Naive thymus-derived CD4-positive, alpha-beta T cell (primary cell): ENCODE measurements at regions not wholly inside any gene's neighbourhood (a gene's known extent, or its start where the extent isn't known, plus 50 kb on each side); places are given as distances from the start of the nearest gene placed in this dataset.

Experiments
- ATAC-seq: fragments of 150-1000 bp; cut with Tn5 transposase; 2 replicates; pipeline ENCODE4 v1.10.0; 2021; ENCODE audit warnings: mild to moderate bottlenecking, moderate library complexity
- CTCF ChIA-PET: fragments of 350-600 bp; sonication (Branson Sonifier 250); formaldehyde crosslinking; loops from one replicate; lab custom pipeline; 2021; ENCODE audit warnings: antibody characterized with exemption; lab: Charles Lee
- POLR2A ChIA-PET: fragments of 350-600 bp; sonication (Branson Sonifier 250); formaldehyde crosslinking; loops from one replicate; lab custom pipeline; 2021; ENCODE audit warnings: antibody characterized with exemption, inconsistent platforms; lab: Charles Lee
- DNase-seq, 9 donors: peaks; one replicate each; pipeline versions ENCODE4 v3.0.0 to v3.0.0-alpha.2; 2020 to 2022; ENCODE audit warnings: mixed read lengths in 1 of 9
- H3K27ac ChIP-seq: one replicate; pipeline ENCODE4 v1.7.0; 2013; ENCODE audit warnings: mild to moderate bottlenecking, low read depth, low read length, moderate library complexity
- H3K27me3 ChIP-seq, 2 donors: one replicate each; pipeline ENCODE4 v1.7.0; 2013; ENCODE audit warnings: low read length in 2 of 2, mild to moderate bottlenecking in 2 of 2, moderate library complexity in 2 of 2; ENCODE audit not compliant: control insufficient read depth in 2 of 2, insufficient read depth in 2 of 2
- H3K36me3 ChIP-seq, 3 experiments: 1 replicate in 2 of 3; 2 replicates in 1 of 3; pipeline ENCODE4 v1.7.0; 2013; ENCODE audit warnings: low read length in 3 of 3, mild to moderate bottlenecking in 3 of 3, moderate library complexity in 1 of 3; ENCODE audit not compliant: insufficient read depth in 3 of 3, control insufficient read depth in 2 of 3
- H3K4me1 ChIP-seq, 2 donors: one replicate each; pipeline ENCODE4 v1.7.0; 2013; ENCODE audit warnings: low read length in 2 of 2, mild to moderate bottlenecking in 2 of 2, moderate library complexity in 1 of 2; ENCODE audit not compliant: control insufficient read depth in 2 of 2, insufficient read depth in 2 of 2
- H3K4me3 ChIP-seq: 2 replicates; pipeline ENCODE4 v1.7.0; 2013; ENCODE audit warnings: mild to moderate bottlenecking, low read length
- H3K9me3 ChIP-seq, 3 experiments: 1 replicate in 2 of 3; 2 replicates in 1 of 3; pipeline ENCODE4 v1.7.0; 2013; ENCODE audit warnings: low read length in 3 of 3; ENCODE audit not compliant: control insufficient read depth in 2 of 3
- H3K27ac Mint-ChIP-seq, 9 donors: one replicate each; pipeline ENCODE4 v1.8.0; 2020 to 2022; ENCODE audit warnings: mixed read lengths in 9 of 9, mild to moderate bottlenecking in 8 of 9, moderate library complexity in 5 of 9, inconsistent platforms in 2 of 9
- H3K27me3 Mint-ChIP-seq, 5 donors: one replicate each; pipeline ENCODE4 v1.8.0; 2021 to 2022; ENCODE audit warnings: mixed read lengths in 5 of 5, mild to moderate bottlenecking in 1 of 5
- H3K36me3 Mint-ChIP-seq, 5 donors: one replicate each; pipeline ENCODE4 v1.8.0; 2020 to 2022; ENCODE audit warnings: mixed read lengths in 5 of 5, mild to moderate bottlenecking in 3 of 5, inconsistent platforms in 1 of 5
- H3K4me1 Mint-ChIP-seq, 7 donors: one replicate each; pipeline ENCODE4 v1.8.0; 2020 to 2022; ENCODE audit warnings: mixed read lengths in 7 of 7, mild to moderate bottlenecking in 3 of 7, inconsistent platforms in 1 of 7
- H3K4me3 Mint-ChIP-seq, 10 donors: one replicate each; pipeline ENCODE4 v1.8.0; 2020 to 2022; ENCODE audit warnings: mild to moderate bottlenecking in 10 of 10, mixed read lengths in 10 of 10, moderate library complexity in 6 of 10, inconsistent platforms in 2 of 10
- H3K9me3 Mint-ChIP-seq, 11 donors: one replicate each; pipeline ENCODE4 v1.8.0; 2020 to 2022; ENCODE audit warnings: mixed read lengths in 11 of 11, mild to moderate bottlenecking in 4 of 11, inconsistent platforms in 1 of 11, moderate library complexity in 1 of 11
- intact Hi-C, 2 donors: fragments of 100-400 bp; cut with micrococcal nuclease; formaldehyde crosslinking; loops; one replicate each; pipeline ENCODE4 v1.15.1; 2023

DNA sequence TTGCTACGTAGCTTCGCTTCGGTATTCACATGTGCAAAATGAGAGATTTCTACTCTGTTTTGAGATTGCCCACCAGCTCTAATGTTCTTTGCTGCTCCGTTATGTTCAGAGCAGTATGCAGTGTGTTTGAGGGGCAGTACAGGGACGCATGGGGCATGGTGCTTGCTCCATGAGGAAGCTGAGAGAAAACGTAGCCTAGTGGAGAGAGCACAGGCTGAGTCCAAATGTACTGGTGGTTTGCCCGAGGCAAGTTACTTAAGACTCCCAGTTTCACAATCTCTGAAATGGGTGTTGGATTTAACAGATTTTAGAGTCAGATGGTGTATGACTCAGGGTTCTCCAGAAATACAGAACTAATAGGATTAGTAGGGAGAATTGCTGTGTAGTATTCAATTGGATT lies 310.5 kb downstream of the ETNK1 start:
- Mint-ChIP-seq H3K36me3 (no peaks in the 10 kb centered on the region), H3K27ac (no peak overlapping the region), H3K4me3 (no peak overlapping the region), H3K4me1 (no peaks in the 10 kb centered on the region), H3K27me3 (peaks cover 0 to 6% (median 0%) of the 10 kb centered on the region in 5 donors), H3K9me3 (peaks cover 0 to 17% (median 0%) of the 10 kb centered on the region in 11 donors)
- Histone ChIP-seq H3K4me3 (no peak overlapping the region), H3K9me3 (no peaks in the 10 kb centered on the region), H3K36me3 (no peaks in the 10 kb centered on the region), H3K27me3 (no peaks in the 10 kb centered on the region), H3K4me1 (no peaks in the 10 kb centered on the region), H3K27ac (no peak overlapping the region)
- POLR2A ChIA-PET, result no interaction called here
- intact Hi-C loops, result no loop called here
- CTCF ChIA-PET, result interaction anchor here (0.6 kb wide), 1 partner anchor 1157 kb away, joined by 3 read pairs; no protein-coding TSS in a partner anchor
- DNase-seq (no peak), ATAC-seq (no peak)

DNA sequence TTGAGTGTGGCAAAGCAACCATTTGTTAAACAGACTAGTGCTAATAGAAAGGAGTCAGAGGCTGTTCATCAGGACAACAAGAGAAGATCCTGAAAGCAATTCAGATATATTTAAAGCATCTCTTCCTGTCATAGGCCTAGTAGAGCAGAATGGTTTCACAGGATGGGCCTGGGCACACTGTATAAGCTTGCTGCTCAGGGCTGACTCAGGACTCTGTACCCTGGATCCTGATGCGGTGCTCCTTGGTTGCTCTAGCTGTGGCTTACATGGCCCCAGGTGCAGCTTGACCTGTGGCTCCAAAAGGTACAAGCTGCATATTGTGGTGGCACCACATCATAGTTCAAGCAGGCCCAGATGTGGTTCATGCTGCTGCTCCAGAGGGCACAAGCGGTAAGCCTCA lies 313.4 kb downstream of the ETNK1 start:
- H3K4me1 ChIP-seq, result no peaks in the 10 kb centered on the region
- no peak overlapping the region for H3K4me3 ChIP-seq
- no peak overlapping the region for H3K27ac Mint-ChIP-seq
- no peak for DNase-seq
- no peak overlapping the region for H3K4me3 Mint-ChIP-seq
- CTCF ChIA-PET, result no interaction called here
- no peaks in the 10 kb centered on the region for H3K4me1 Mint-ChIP-seq
- POLR2A ChIA-PET, result no interaction called here
- no peaks in the 10 kb centered on the region for H3K27me3 ChIP-seq
- no peak for ATAC-seq
- H3K36me3 ChIP-seq, result no peaks in the 10 kb centered on the region
- peaks cover 0 to 6% (median 0%) of the 10 kb centered on the region in 5 donors for H3K27me3 Mint-ChIP-seq
- peaks cover 0 to 26% (median 7%) of the 10 kb centered on the region in 11 donors for H3K9me3 Mint-ChIP-seq
- H3K36me3 Mint-ChIP-seq, result no peaks in the 10 kb centered on the region
- no peaks in the 10 kb centered on the region for H3K9me3 ChIP-seq
- intact Hi-C loops, result no loop called here
- H3K27ac ChIP-seq, result no peak overlapping the region

DNA sequence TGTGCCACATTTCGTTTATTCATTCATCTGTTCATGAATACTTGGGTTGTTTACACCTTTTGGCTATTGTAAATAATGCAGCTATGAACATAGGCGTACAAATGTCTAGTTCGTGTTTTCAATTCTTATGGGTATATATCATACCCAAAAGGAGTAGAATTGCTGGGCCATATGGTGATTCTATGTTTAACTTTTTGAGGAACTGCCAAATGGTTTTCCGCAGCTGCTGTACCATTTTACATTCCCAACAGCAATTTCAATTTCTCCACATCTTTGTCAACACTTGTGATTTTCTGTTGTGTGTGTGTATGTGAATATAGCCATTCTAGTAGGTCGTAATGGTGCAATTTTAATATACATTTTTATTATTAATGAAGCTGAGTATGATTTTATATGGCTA lies 326.2 kb downstream of the ETNK1 start:
- no peak overlapping the region for H3K4me3 Mint-ChIP-seq
- no peaks in the 10 kb centered on the region for H3K27me3 Mint-ChIP-seq
- no peaks in the 10 kb centered on the region for H3K4me1 ChIP-seq
- H3K9me3 ChIP-seq, result peaks cover 0 to 8% (median 0%) of the 10 kb centered on the region in 3 experiments
- H3K4me3 ChIP-seq, result no peak overlapping the region
- no peaks in the 10 kb centered on the region for H3K4me1 Mint-ChIP-seq
- no peaks in the 10 kb centered on the region for H3K36me3 ChIP-seq
- POLR2A ChIA-PET, result no interaction called here
- intact Hi-C loops, result no loop called here
- no peaks in the 10 kb centered on the region for H3K27me3 ChIP-seq
- CTCF ChIA-PET, result no interaction called here
- H3K9me3 Mint-ChIP-seq, result peaks cover 0 to 18% (median 7%) of the 10 kb centered on the region in 11 donors
- no peak for ATAC-seq
- no peak overlapping the region for H3K27ac ChIP-seq
- H3K36me3 Mint-ChIP-seq, result no peaks in the 10 kb centered on the region
- no peak for DNase-seq
- no peak overlapping the region for H3K27ac Mint-ChIP-seq

DNA sequence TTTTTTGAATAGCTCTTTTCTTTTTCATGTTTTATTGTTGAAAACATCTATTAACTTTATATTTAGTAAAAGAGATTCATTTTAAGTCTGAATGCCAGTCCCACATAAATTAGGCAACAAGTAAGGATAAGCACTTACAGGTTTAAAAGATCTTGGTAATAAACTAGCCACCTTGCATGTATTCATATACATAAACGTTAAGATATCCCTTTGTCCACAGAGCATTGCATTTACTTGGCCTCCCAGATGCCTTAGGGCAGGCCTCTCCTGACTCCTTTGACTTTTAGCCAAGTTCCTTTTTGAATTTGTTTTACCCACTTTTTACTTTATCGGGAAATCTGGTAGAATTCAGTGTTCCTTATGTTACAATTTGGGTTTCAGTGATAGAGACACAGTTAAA lies 331.7 kb downstream of the ETNK1 start:
- ATAC-seq, result no peak
- no peak for DNase-seq
- peaks cover 0 to 8% (median 0%) of the 10 kb centered on the region in 3 experiments for H3K9me3 ChIP-seq
- ChIA-PET POLR2A (no interaction called here), CTCF (no interaction called here)
- no peaks in the 10 kb centered on the region for H3K4me1 Mint-ChIP-seq
- H3K4me3 ChIP-seq, result no peak overlapping the region
- no peak overlapping the region for H3K4me3 Mint-ChIP-seq
- peaks cover 0 to 3% (median 0%) of the 10 kb centered on the region in 5 donors for H3K27me3 Mint-ChIP-seq
- no peak overlapping the region for H3K27ac Mint-ChIP-seq
- H3K27me3 ChIP-seq, result no peaks in the 10 kb centered on the region
- no peaks in the 10 kb centered on the region for H3K4me1 ChIP-seq
- peaks cover 3 to 18% (median 7%) of the 10 kb centered on the region in 11 donors for H3K9me3 Mint-ChIP-seq
- no peak overlapping the region for H3K27ac ChIP-seq
- no peaks in the 10 kb centered on the region for H3K36me3 ChIP-seq
- intact Hi-C loops, result no loop called here
- H3K36me3 Mint-ChIP-seq, result no peaks in the 10 kb centered on the region

DNA sequence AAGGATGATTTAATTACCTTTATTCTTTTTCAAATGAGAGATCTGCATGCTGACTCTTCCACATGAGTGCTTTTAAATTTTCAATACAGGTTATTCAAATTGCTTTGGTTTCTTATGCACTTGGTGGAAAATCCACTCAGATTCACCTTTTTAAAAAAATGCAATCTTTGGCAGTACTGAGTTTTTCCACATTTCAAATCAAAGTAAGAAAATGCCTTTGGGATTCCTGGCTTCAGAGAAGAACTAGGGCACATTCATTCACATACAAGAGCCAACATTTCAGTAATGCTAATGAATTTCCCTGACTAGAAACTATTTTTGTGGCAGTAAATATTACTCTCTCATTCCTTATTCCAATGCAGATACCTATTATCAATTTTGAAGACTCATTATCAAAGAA lies 342.2 kb downstream of the ETNK1 start:
- no peaks in the 10 kb centered on the region for H3K36me3 Mint-ChIP-seq
- Histone ChIP-seq H3K36me3 (no peaks in the 10 kb centered on the region), H3K4me3 (no peak overlapping the region), H3K4me1 (no peaks in the 10 kb centered on the region), H3K9me3 (no peaks in the 10 kb centered on the region), H3K27ac (no peak overlapping the region), H3K27me3 (no peaks in the 10 kb centered on the region)
- DNase-seq (no peak), ATAC-seq (no peak)
- peaks cover 0 to 6% (median 0%) of the 10 kb centered on the region in 5 donors for H3K27me3 Mint-ChIP-seq
- H3K4me1 Mint-ChIP-seq, result no peaks in the 10 kb centered on the region
- ChIA-PET CTCF (no interaction called here), POLR2A (no interaction called here)
- H3K4me3 Mint-ChIP-seq, result no peak overlapping the region
- intact Hi-C loops, result no loop called here
- H3K27ac Mint-ChIP-seq, result no peak overlapping the region
- H3K9me3 Mint-ChIP-seq, result peaks cover 0 to 8% (median 0%) of the 10 kb centered on the region in 11 donors

DNA sequence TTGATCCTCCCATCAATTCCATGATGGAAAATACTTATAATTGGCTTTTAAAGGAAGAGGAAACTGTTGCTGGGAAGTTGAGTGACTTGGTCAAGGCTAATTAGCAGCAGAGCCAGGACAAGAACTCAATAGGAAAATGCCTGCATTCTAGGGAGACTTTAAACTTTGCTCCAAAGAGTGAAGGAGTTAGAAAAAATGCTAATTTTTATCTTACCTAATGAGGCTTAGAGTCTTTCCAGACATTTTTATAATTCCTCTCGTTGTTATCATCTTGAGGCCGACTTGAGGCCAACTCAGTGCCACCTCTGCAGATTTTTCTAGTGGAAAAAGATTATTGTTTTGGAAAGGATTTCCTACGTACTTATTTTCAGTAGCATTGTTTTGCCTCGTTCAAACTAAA lies 344.6 kb downstream of the ETNK1 start:
- CTCF ChIA-PET, result no interaction called here
- ATAC-seq (no peak), DNase-seq (no peak)
- Mint-ChIP-seq H3K36me3 (no peaks in the 10 kb centered on the region), H3K4me1 (no peaks in the 10 kb centered on the region), H3K9me3 (peaks cover 0 to 8% (median 0%) of the 10 kb centered on the region in 11 donors), H3K27ac (no peak overlapping the region), H3K4me3 (no peak overlapping the region), H3K27me3 (peaks cover 0 to 6% (median 0%) of the 10 kb centered on the region in 5 donors)
- no peaks in the 10 kb centered on the region for H3K36me3 ChIP-seq
- intact Hi-C loops, result no loop called here
- POLR2A ChIA-PET, result no interaction called here
- H3K27me3 ChIP-seq, result no peaks in the 10 kb centered on the region
- no peak overlapping the region for H3K27ac ChIP-seq
- H3K4me3 ChIP-seq, result no peak overlapping the region
- H3K4me1 ChIP-seq, result no peaks in the 10 kb centered on the region
- no peaks in the 10 kb centered on the region for H3K9me3 ChIP-seq

DNA sequence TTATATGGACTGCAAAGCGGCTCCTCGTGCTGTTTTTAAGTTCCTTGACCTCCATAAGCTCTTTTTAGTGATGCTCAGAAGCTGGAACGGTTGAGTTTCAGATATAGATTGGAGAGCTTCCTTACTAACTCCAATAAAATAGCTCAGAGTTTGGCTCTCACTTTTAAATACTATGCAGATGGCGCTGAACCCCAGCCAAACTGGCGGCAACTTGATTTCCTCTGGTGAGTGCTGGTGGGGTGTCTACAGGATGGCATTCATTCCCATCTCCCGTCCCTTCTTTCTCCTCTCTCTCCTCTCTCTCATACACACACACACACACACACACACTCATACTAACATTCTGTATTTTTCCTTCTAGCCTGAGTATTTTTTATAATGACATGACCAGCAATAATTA lies 346.3 kb downstream of the ETNK1 start:
- H3K9me3 Mint-ChIP-seq, result peaks cover 0 to 8% (median 0%) of the 10 kb centered on the region in 11 donors
- no peak overlapping the region for H3K27ac Mint-ChIP-seq
- no peaks in the 10 kb centered on the region for H3K27me3 ChIP-seq
- no peak overlapping the region for H3K4me3 Mint-ChIP-seq
- CTCF ChIA-PET, result no interaction called here
- no peak overlapping the region for H3K27ac ChIP-seq
- no peaks in the 10 kb centered on the region for H3K4me1 Mint-ChIP-seq
- no peaks in the 10 kb centered on the region for H3K36me3 ChIP-seq
- intact Hi-C loops, result no loop called here
- DNase-seq (no peak), ATAC-seq (no peak)
- H3K36me3 Mint-ChIP-seq, result no peaks in the 10 kb centered on the region
- POLR2A ChIA-PET, result no interaction called here
- H3K4me3 ChIP-seq, result no peak overlapping the region
- no peaks in the 10 kb centered on the region for H3K27me3 Mint-ChIP-seq
- H3K9me3 ChIP-seq, result no peaks in the 10 kb centered on the region
- no peaks in the 10 kb centered on the region for H3K4me1 ChIP-seq
